Type B pancreatic cell (in vitro differentiated cells): ENCODE measurements at regions not wholly inside any gene's neighbourhood (a gene's known extent, or its start where the extent isn't known, plus 50 kb on each side); places are given as distances from the start of the nearest gene placed in this dataset.
A peak's percentile ranks its signal among the peaks of the same experiment; 100 is the strongest.
"Not testable (repeated sequence)": the region's sequence is repeated elsewhere in the genome, so short reads cannot be mapped to it uniquely, and the experiment has no call there.

Source experiments
- DNase-seq: peaks from one replicate; pipeline ENCODE4 v3.0.0; 2021; ENCODE audit warnings: mixed read lengths; ENCODE audit not compliant: unreplicated experiment; ENCODE audit errors: extremely low spot score
- H3K27ac Mint-ChIP-seq: 2 replicates; pipeline ENCODE4 v1.8.0; 2021; ENCODE audit warnings: mild to moderate bottlenecking, mixed read lengths
- H3K27me3 Mint-ChIP-seq: 2 replicates; pipeline ENCODE4 v1.8.0; 2021; ENCODE audit warnings: mixed read lengths
- H3K36me3 Mint-ChIP-seq: 2 replicates; pipeline ENCODE4 v1.8.0; 2021; ENCODE audit warnings: mixed read lengths
- H3K4me1 Mint-ChIP-seq: one replicate; pipeline ENCODE4 v1.8.0; 2021; ENCODE audit warnings: mixed read lengths; ENCODE audit not compliant: unreplicated experiment
- H3K4me3 Mint-ChIP-seq: 2 replicates; pipeline ENCODE4 v1.8.0; 2021; ENCODE audit warnings: mild to moderate bottlenecking, mixed read lengths
- H3K9me3 Mint-ChIP-seq: 2 replicates; pipeline ENCODE4 v1.8.0; 2021; ENCODE audit warnings: mixed read lengths
- CTCF ChIP-seq: fragments of 200-600 bp; sonication (generic); conservative IDR thresholded peaks from 2 replicates; pipeline ENCODE4 v1.5.0; 2021; ENCODE audit warnings: antibody characterized with exemption, mild to moderate bottlenecking

DNA sequence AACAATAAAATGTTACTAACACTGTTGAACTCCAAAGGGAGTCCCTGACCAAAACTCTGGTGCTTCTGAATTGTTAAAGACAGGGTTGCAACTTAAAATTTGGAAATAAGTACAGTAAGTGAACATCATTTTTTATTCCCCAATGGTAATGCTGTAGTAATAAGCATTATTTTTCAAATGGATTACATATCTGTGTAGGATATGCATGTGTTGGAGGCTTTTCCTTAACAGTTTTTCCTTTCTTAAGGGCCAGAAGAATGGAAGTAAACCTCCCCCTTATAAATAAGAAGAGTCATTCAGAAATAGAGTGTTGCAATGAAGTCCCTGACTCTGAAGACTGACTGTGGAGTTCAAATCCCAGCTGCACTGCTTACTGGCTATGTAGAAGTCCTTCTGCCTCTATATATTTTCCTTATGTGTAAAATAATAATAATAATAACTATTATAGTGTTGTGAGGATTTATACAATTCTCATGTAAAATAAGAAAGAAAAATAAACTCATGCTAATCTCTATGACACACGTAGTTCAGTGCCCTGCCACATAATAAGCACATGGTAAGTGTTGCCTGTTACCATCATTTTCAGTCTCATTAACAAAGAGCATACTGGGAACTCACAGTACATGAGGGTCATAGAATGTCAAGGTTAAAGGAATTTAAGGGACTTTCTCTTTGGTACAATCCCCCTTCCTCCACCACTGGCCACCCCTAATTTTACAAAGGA, 129.8 kb upstream of the SMLR1 start:
- H3K27ac Mint-ChIP-seq = no peak overlapping the region
- H3K9me3 Mint-ChIP-seq = no peaks in the 10 kb centered on the region
- no peak for DNase-seq
- no peaks in the 10 kb centered on the region for H3K27me3 Mint-ChIP-seq
- H3K4me1 Mint-ChIP-seq = no peaks in the 10 kb centered on the region
- TF ChIP-seq CTCF = no peak
- H3K4me3 Mint-ChIP-seq = no peak overlapping the region
- H3K36me3 Mint-ChIP-seq = no peaks in the 10 kb centered on the region

DNA sequence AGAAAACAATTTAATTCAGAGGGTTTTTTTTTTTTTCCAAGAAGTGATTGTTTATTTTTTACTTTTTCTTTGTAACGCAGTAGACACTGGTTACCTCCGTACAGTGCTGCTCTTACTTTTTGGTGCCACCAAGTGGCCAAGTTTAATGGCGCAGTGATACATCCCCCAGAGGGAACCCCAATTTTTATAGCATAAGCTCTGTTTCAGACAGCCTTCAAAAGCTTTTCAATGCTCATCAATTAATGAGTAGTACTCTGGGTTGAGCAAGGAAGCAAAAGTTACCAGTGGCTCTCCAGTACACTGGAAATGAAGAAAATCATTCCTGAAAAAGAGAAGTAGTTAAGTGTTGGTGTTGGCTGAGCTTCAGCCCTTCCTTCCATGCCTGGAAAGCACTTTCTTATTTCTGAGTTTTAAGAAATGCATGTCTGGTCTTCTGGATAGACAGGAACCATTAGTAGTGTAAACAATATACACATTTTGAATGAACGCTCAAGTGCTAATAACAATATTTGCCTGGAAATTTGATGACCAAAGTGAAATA, 129.1 kb upstream of the SMLR1 start:
- no peak overlapping the region for H3K27ac Mint-ChIP-seq
- peaks cover 4% of the 10 kb centered on the region for H3K36me3 Mint-ChIP-seq
- peak; percentile 86 for TF ChIP-seq CTCF
- peaks cover 5% of the 10 kb centered on the region for H3K9me3 Mint-ChIP-seq
- H3K4me1 Mint-ChIP-seq = no peaks in the 10 kb centered on the region
- H3K27me3 Mint-ChIP-seq = peaks cover 4% of the 10 kb centered on the region
- DNase-seq = no peak
- no peak overlapping the region for H3K4me3 Mint-ChIP-seq

DNA sequence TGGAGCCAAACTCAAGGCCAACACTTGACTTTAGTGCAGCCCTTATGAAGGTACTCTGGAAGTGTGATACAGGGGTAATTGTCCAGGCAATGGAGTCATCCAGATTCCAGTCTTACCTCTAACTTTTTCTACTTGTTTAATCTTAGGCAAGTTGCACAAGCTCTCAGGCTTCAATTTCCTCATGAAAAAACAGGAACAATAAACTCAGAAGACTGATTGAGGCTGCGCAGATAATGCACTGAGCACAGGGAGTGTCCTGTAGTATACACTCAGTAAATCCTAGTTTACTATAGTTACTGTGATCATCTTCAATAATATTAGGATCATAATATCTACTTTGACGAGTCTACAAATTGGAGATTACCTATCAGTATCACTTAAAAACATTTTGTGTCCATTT, 127.5 kb upstream of the SMLR1 start:
- H3K27ac Mint-ChIP-seq = no peak overlapping the region
- H3K36me3 Mint-ChIP-seq = peaks cover 4% of the 10 kb centered on the region
- H3K4me3 Mint-ChIP-seq = no peak overlapping the region
- H3K27me3 Mint-ChIP-seq = peaks cover 4% of the 10 kb centered on the region
- no peak for TF ChIP-seq CTCF
- no peaks in the 10 kb centered on the region for H3K4me1 Mint-ChIP-seq
- peaks cover 5% of the 10 kb centered on the region for H3K9me3 Mint-ChIP-seq
- no peak for DNase-seq

- DNase-seq = no peak
- Mint-ChIP-seq H3K27me3 (peaks cover 4% of the 10 kb centered on the region), H3K4me3 (no peak overlapping the region), H3K36me3 (peaks cover 4% of the 10 kb centered on the region), H3K4me1 (no peaks in the 10 kb centered on the region), H3K9me3 (peaks cover 5% of the 10 kb centered on the region), H3K27ac (no peak overlapping the region)
- no peak for TF ChIP-seq CTCF
These were observed 126.8 kb upstream of the SMLR1 start for GRCh38 chr6:130700397-130700796.

DNA sequence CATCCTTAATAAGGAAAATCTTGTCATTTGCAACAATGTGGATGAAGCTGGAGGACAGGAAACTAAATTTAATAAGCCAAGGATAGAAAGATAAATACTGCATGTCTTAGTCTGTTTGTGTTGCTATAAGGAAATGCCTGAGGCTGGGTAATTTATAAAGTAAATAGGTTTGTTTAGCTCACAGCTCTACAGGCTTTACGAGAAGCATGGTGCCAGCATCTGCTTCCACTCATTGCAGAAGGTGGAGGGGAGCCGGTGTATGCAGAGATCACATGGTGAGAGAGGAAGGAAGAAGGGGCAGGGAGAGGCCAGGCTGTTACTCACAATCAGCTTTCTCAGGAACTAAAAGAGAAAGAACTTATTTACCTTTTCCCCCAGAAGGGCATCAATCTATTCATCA, 118.9 kb upstream of the SMLR1 start:
- Mint-ChIP-seq H3K4me3 (peak overlapping the region; percentile 16), H3K9me3 (no peaks in the 10 kb centered on the region), H3K36me3 (no peaks in the 10 kb centered on the region), H3K27ac (no peak overlapping the region), H3K4me1 (peaks cover 18% of the 10 kb centered on the region), H3K27me3 (no peaks in the 10 kb centered on the region)
- TF ChIP-seq CTCF = no peak
- DNase-seq = no peak

- not testable (repeated sequence) for H3K4me3 Mint-ChIP-seq, H3K27ac Mint-ChIP-seq, H3K27me3 Mint-ChIP-seq, H3K36me3 Mint-ChIP-seq, DNase-seq, H3K9me3 Mint-ChIP-seq
- peaks cover 26% of the 10 kb centered on the region for H3K4me1 Mint-ChIP-seq
These were observed 115.6 kb upstream of the SMLR1 start for GRCh38 chr6:130711641-130712040.
